Prostate gland (tissue), 2 donors: ENCODE measurements at regions not wholly inside any gene's neighbourhood (a gene's known extent, or its start where the extent isn't known, plus 50 kb on each side); places are given as distances from the start of the nearest gene placed in this dataset.

ENCODE experiments used
- DNase-seq: peaks from one replicate; pipeline ENCODE4 v3.0.0-alpha.2; 2019; ENCODE audit warnings: low spot score
- H3K27ac ChIP-seq, 2 donors: fragments of 200-600 bp; sonication (generic); 2 replicates each; pipeline ENCODE4 v1.5.1; 2017 to 2019
- H3K27me3 ChIP-seq: fragments of 200-600 bp; sonication (generic); replicated peaks from 2 replicates; pipeline ENCODE4 v1.5.1; 2019; ENCODE audit not compliant: insufficient read depth
- H3K36me3 ChIP-seq, 2 donors: fragments of 200-600 bp; sonication (generic); 1 replicate in 1 of 2; 2 replicates in 1 of 2; pipeline versions ENCODE4 v1.5.1 to v1.8.1; 2017 to 2019
- H3K4me1 ChIP-seq: fragments of 200-600 bp; sonication (generic); replicated peaks from 2 replicates; pipeline ENCODE4 v1.5.1; 2019
- H3K4me3 ChIP-seq, 2 donors: fragments of 200-600 bp; sonication (generic); 2 replicates each; pipeline ENCODE4 v1.5.1; 2017 to 2019
- H3K9me3 ChIP-seq: fragments of 200-600 bp; sonication (generic); 2 replicates; pipeline ENCODE4 v1.5.1; 2017
- POLR2A ChIP-seq: fragments of 450-650 bp; IDR thresholded peaks from one replicate; pipeline ENCODE4 v1.6.1; 2016; ENCODE audit warnings: antibody characterized with exemption, mild to moderate bottlenecking
- POLR2AphosphoS5 ChIP-seq: sonication (generic); formaldehyde crosslinking; IDR thresholded peaks from one replicate; pipeline ENCODE4 v1.6.1; 2017; ENCODE audit warnings: antibody characterized with exemption
- WGBS: methylation state at CpG from one replicate; pipeline ENCODE4 v1.1.5; 2018; 5-methylcytosine and 5-hydroxymethylcytosine counted together
- intact Hi-C: fragments of 100-400 bp; cut with DNase I; formaldehyde crosslinking; loops from one replicate; pipeline ENCODE4 v1.14.2; 2022
- TF ChIP-seq, protein P1 (sequence below), 4 experiments: fragments of 200-600 bp in 2 of 4; fragments of 450-650 bp in 2 of 4; sonication (generic) in 2 of 4; IDR thresholded peaks; 1 replicate in 3 of 4; 2 replicates in 1 of 4; pipeline ENCODE4 v1.5.1; 2016 to 2019; ENCODE audit warnings: antibody characterized with exemption in 4 of 4, mild to moderate bottlenecking in 2 of 4, moderate library complexity in 2 of 4

DNA sequence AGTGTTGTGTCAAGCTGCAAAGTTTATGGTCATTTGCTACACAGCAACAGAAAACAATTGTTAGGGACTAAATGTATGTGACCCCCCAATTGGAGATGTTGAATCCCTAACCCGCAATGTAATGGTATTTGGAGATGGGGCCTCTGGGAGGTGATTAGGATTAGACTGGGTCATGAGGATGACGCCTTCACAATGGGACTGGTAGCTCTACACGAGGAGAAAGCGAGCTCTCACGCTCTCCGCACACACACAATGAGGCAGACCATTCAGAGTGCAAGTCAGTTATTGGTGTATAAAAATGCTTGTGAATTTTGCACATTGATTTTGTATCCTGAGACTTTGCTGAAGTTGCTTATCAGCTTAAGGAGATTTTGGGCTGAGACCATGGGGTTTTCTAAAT is 116.9 kb upstream of the NSMCE3 start:
- H3K9me3 ChIP-seq: no peaks in the 10 kb centered on the region
- no peak overlapping the region for H3K27ac ChIP-seq
- H3K27me3 ChIP-seq: no peaks in the 10 kb centered on the region
- no peaks in the 10 kb centered on the region for H3K4me1 ChIP-seq
- no peaks in the 10 kb centered on the region for H3K36me3 ChIP-seq
- 88% methylated on average over 6 of the region's 6 CpGs for WGBS
- no peak overlapping the region for H3K4me3 ChIP-seq
- intact Hi-C loops: no loop called here
- DNase-seq: no peak
- TF ChIP-seq POLR2A (no peak), POLR2AphosphoS5 (no peak)

DNA sequence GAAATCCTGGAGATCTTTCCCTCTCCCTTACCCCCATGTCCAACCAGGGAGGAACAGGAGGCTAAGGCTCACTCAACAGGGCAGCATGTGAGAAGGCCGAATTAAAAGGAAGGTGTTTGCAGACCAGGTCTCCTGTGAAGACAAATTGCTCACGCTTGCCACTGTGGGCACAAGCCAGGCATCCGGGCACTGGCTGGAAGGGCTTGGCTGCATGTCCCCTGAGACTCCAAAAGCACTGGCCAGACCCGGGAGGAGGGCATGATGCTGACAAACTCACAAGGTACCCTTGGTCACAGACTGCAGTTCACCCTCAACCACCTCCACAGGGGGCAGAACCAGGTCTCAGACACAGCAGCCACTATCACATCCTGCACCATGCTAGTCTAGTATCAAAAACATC is 113.7 kb upstream of the NSMCE3 start:
- WGBS: 76% methylated on average over 4 of the region's 4 CpGs

DNA sequence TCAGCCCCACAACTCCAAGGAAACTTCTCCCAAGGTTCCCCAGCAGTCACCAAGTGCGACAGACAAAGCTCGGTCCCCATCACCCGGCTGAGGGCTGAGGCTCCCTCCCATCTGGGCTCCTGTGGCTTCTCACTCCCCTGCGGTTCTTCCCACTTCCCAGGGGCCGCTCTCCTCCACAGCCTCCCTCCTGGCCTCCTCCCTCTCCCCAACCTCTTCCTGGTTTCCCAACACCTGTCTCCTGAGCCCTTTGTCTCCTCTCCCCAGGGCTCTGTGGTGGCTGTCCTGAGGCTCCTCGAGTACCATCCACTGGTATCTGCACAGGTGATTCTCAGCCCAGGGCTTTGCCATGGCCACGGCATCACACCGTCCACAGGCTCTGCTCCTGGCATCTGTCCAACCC is 113.2 kb upstream of the NSMCE3 start:
- no peaks in the 10 kb centered on the region for H3K36me3 ChIP-seq
- TF ChIP-seq POLR2A (no peak), POLR2AphosphoS5 (no peak)
- TF ChIP-seq, protein P1, sequence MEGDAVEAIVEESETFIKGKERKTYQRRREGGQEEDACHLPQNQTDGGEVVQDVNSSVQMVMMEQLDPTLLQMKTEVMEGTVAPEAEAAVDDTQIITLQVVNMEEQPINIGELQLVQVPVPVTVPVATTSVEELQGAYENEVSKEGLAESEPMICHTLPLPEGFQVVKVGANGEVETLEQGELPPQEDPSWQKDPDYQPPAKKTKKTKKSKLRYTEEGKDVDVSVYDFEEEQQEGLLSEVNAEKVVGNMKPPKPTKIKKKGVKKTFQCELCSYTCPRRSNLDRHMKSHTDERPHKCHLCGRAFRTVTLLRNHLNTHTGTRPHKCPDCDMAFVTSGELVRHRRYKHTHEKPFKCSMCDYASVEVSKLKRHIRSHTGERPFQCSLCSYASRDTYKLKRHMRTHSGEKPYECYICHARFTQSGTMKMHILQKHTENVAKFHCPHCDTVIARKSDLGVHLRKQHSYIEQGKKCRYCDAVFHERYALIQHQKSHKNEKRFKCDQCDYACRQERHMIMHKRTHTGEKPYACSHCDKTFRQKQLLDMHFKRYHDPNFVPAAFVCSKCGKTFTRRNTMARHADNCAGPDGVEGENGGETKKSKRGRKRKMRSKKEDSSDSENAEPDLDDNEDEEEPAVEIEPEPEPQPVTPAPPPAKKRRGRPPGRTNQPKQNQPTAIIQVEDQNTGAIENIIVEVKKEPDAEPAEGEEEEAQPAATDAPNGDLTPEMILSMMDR (IDR thresholded peaks at IDR 0.05): no peak
- H3K9me3 ChIP-seq: no peaks in the 10 kb centered on the region
- H3K27me3 ChIP-seq: no peaks in the 10 kb centered on the region
- no peak overlapping the region for H3K4me3 ChIP-seq
- WGBS: 58% methylated on average over 8 of the region's 8 CpGs
- no peak for DNase-seq
- H3K27ac ChIP-seq: no peak overlapping the region
- H3K4me1 ChIP-seq: no peaks in the 10 kb centered on the region
- intact Hi-C loops: no loop called here

More for the DNA sequence above, 113.7 kb upstream of the NSMCE3 start:
- Histone ChIP-seq H3K36me3 (no peaks in the 10 kb centered on the region), H3K27me3 (no peaks in the 10 kb centered on the region), H3K9me3 (no peaks in the 10 kb centered on the region), H3K27ac (no peak overlapping the region), H3K4me1 (no peaks in the 10 kb centered on the region), H3K4me3 (no peak overlapping the region)
- TF ChIP-seq, protein P1 (IDR thresholded peaks at IDR 0.05): no peak
- TF ChIP-seq POLR2AphosphoS5 (no peak), POLR2A (no peak)
- intact Hi-C loops: no loop called here
- DNase-seq: no peak

DNA sequence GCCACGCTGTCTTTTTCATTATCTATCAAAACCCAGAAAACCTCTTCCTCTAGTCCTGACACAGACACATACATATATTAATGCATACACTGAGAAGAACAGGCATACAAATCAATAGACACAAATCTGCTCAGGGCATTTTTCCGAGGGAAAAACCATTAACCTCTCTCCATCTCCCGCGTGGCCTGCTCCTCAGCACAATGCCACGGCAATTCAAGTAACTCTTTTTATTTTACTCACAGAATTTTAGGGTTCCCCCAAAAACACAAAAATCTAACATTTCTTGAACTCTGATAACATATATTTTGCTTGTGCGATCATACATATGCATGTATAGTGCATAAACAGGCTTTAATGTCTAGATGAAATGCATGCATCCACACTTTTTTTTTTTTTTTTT is 110.8 kb upstream of the NSMCE3 start:
- Histone ChIP-seq H3K36me3 (no peaks in the 10 kb centered on the region), H3K27ac (no peak overlapping the region), H3K27me3 (no peaks in the 10 kb centered on the region), H3K4me3 (no peak overlapping the region), H3K9me3 (no peaks in the 10 kb centered on the region), H3K4me1 (no peaks in the 10 kb centered on the region)
- no peak for DNase-seq
- intact Hi-C loops: no loop called here
- TF ChIP-seq, protein P1 (IDR thresholded peaks at IDR 0.05): no peak
- TF ChIP-seq POLR2A: no peak
- TF ChIP-seq POLR2AphosphoS5: no peak
- WGBS: 92% methylated on average over 6 of the region's 6 CpGs

DNA sequence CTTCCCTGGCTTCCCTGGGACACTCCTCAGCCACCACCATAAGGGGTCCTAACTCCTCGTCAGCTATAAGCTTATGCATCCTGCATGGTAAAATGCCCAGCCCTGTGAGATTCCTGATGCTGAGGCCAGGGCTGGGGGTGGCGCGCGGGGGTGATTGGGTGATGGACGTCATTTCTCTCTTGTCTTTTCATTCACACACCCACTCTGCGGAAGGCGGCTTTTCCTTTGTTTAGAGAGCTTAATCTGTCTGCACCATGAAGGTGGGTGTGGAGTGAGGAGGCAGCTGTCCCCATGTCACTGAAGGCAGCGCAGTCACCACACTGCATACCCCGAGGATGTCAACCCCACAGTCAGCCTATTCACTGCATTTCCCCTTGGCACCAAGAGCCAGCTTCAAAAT is 110.0 kb upstream of the NSMCE3 start:
- DNase-seq: no peak
- TF ChIP-seq, protein P1 (IDR thresholded peaks at IDR 0.05): no peak
- TF ChIP-seq POLR2A (no peak), POLR2AphosphoS5 (no peak)
- intact Hi-C loops: no loop called here
- no peaks in the 10 kb centered on the region for H3K9me3 ChIP-seq
- no peaks in the 10 kb centered on the region for H3K36me3 ChIP-seq
- WGBS: 73% methylated on average over 9 of the region's 9 CpGs
- no peaks in the 10 kb centered on the region for H3K4me1 ChIP-seq
- no peaks in the 10 kb centered on the region for H3K27me3 ChIP-seq
- H3K4me3 ChIP-seq: no peak overlapping the region
- H3K27ac ChIP-seq: no peak overlapping the region
